WTC11 (cell line): ENCODE measurements at regions not wholly inside any gene's neighbourhood (a gene's known extent, or its start where the extent isn't known, plus 50 kb on each side); places are given as distances from the start of the nearest gene placed in this dataset.

Source experiments
- ATAC-seq: fragments of 200-7000 bp; cut with Tn5 transposase; 2 replicates; pipeline ENCODE4 v1.10.0; 2021; ENCODE audit warnings: mild to moderate bottlenecking, moderate library complexity
- CTCF ChIA-PET: fragments of 300-600 bp; sonication (Branson Sonifier 250); formaldehyde crosslinking; loops from one replicate; lab custom pipeline; 2021; ENCODE audit warnings: antibody characterized with exemption; lab: Charles Lee
- POLR2A ChIA-PET: fragments of 350-600 bp; sonication (Branson Sonifier 250); formaldehyde crosslinking; loops from one replicate; lab custom pipeline; 2021; ENCODE audit warnings: antibody characterized with exemption; lab: Charles Lee
- DNase-seq: peaks from one replicate; pipeline ENCODE4 v3.0.0; 2021; ENCODE audit warnings: low spot score
- H3K27ac Mint-ChIP-seq: 2 replicates; pipeline ENCODE4 v1.8.0; 2021; ENCODE audit warnings: mixed read lengths
- H3K27me3 Mint-ChIP-seq: 2 replicates; pipeline ENCODE4 v1.8.0; 2021; ENCODE audit warnings: low read depth, mild to moderate bottlenecking, moderate library complexity, mixed read lengths
- H3K36me3 Mint-ChIP-seq: 2 replicates; pipeline ENCODE4 v1.8.0; 2021; ENCODE audit warnings: mixed read lengths
- H3K4me1 Mint-ChIP-seq: 2 replicates; pipeline ENCODE4 v1.8.0; 2022; ENCODE audit warnings: mixed read lengths
- H3K4me3 Mint-ChIP-seq: 2 replicates; pipeline ENCODE4 v1.8.0; 2021; ENCODE audit warnings: mild to moderate bottlenecking, moderate library complexity, mixed read lengths
- H3K9me3 Mint-ChIP-seq: 2 replicates; pipeline ENCODE4 v1.8.0; 2021; ENCODE audit warnings: mixed read lengths
- CDX4 ChIP-seq: fragments of 250-450 bp; sonication (Bioruptor Pico); IDR thresholded peaks from 2 replicates; pipeline ENCODE4 v1.9.0; 2021; ENCODE audit warnings: moderate library complexity, mild to moderate bottlenecking, inconsistent platforms, borderline replicate concordance
- CREB1 ChIP-seq: sonication (generic); formaldehyde crosslinking; IDR thresholded peaks from 2 replicates; pipeline ENCODE4 v1.8.0; 2023; ENCODE audit warnings: mild to moderate bottlenecking, missing genetic modification reagents
- CTCF ChIP-seq: fragments of 200-600 bp; IDR thresholded peaks from 2 replicates; pipeline ENCODE4 v1.8.0; 2022; ENCODE audit warnings: antibody characterized with exemption
- ELF4 ChIP-seq: sonication (generic); formaldehyde crosslinking; IDR thresholded peaks from 2 replicates; pipeline ENCODE4 v1.8.1; 2022; ENCODE audit warnings: low read depth, mild to moderate bottlenecking, moderate library complexity, missing genetic modification reagents
- FOXJ3 ChIP-seq: sonication (generic); formaldehyde crosslinking; IDR thresholded peaks from 2 replicates; pipeline ENCODE4 v1.9.0; 2021; ENCODE audit warnings: missing genetic modification reagents, mild to moderate bottlenecking, borderline replicate concordance
- FOXP4 ChIP-seq: sonication (generic); formaldehyde crosslinking; IDR thresholded peaks from 2 replicates; pipeline ENCODE4 v1.8.0; 2022; ENCODE audit warnings: mild to moderate bottlenecking, missing genetic modification reagents
- HMGXB4 ChIP-seq: sonication (generic); formaldehyde crosslinking; IDR thresholded peaks from 2 replicates; pipeline ENCODE4 v1.8.1; 2023; ENCODE audit warnings: mild to moderate bottlenecking, moderate library complexity, missing genetic modification reagents
- JUN ChIP-seq: sonication (generic); formaldehyde crosslinking; IDR thresholded peaks from 2 replicates; pipeline ENCODE4 v1.8.0; 2023; ENCODE audit warnings: mild to moderate bottlenecking, missing genetic modification reagents
- MAX ChIP-seq: sonication (generic); formaldehyde crosslinking; IDR thresholded peaks from 2 replicates; pipeline ENCODE4 v1.8.0; 2022; ENCODE audit warnings: mild to moderate bottlenecking, missing genetic modification reagents
- MLX ChIP-seq: sonication (generic); formaldehyde crosslinking; IDR thresholded peaks from 2 replicates; pipeline ENCODE4 v1.8.1; 2023; ENCODE audit warnings: mild to moderate bottlenecking, missing genetic modification reagents, moderate library complexity
- NFYB ChIP-seq: sonication (generic); formaldehyde crosslinking; conservative IDR thresholded peaks from 2 replicates; pipeline ENCODE4 v1.8.0; 2022; ENCODE audit warnings: low read depth, missing genetic modification reagents
- NR1H2 ChIP-seq: sonication (generic); formaldehyde crosslinking; IDR thresholded peaks from 2 replicates; pipeline ENCODE4 v1.9.0; 2021; ENCODE audit warnings: mild to moderate bottlenecking, moderate library complexity, missing genetic modification reagents
- RELA ChIP-seq: sonication (generic); formaldehyde crosslinking; IDR thresholded peaks from 2 replicates; pipeline ENCODE4 v1.8.1; 2022; ENCODE audit warnings: missing genetic modification reagents, mild to moderate bottlenecking, borderline replicate concordance
- SOX15 ChIP-seq: fragments of 250-450 bp; sonication (Bioruptor Pico); IDR thresholded peaks from 2 replicates; pipeline ENCODE4 v1.9.0; 2021; ENCODE audit warnings: mild to moderate bottlenecking
- SP1 ChIP-seq: sonication (generic); formaldehyde crosslinking; conservative IDR thresholded peaks from 2 replicates; pipeline ENCODE4 v1.8.1; 2022; ENCODE audit warnings: missing genetic modification reagents
- USF1 ChIP-seq: sonication (generic); formaldehyde crosslinking; IDR thresholded peaks from 2 replicates; pipeline ENCODE4 v1.8.0; 2022; ENCODE audit warnings: mild to moderate bottlenecking, missing genetic modification reagents
- ZMAT4 ChIP-seq: fragments of 250-450 bp; sonication (Bioruptor Pico); IDR thresholded peaks from 2 replicates; pipeline ENCODE4 v1.9.0; 2021; ENCODE audit warnings: mild to moderate bottlenecking
- ZNF219 ChIP-seq: sonication (generic); formaldehyde crosslinking; IDR thresholded peaks from 2 replicates; pipeline ENCODE4 v1.8.0; 2023; ENCODE audit warnings: missing genetic modification reagents, mild to moderate bottlenecking, borderline replicate concordance

- peaks cover 16% of the 10 kb centered on the region for H3K9me3 Mint-ChIP-seq
- peaks cover 8% of the 10 kb centered on the region for H3K27me3 Mint-ChIP-seq
- DNase-seq: peak; percentile 12
- peak; percentile 92 for ATAC-seq
- ChIA-PET POLR2A (no interaction called here), CTCF (interaction anchor here (0.6 to 1.4 kb wide), 14 partner anchors 9 to 356 kb away, joined by 3 to 16 read pairs (median 4); no protein-coding TSS in a partner anchor)
- TF ChIP-seq SP1 (CRISPR knock-in tag): no peak
- peak; percentile 34; the same call in 1 of the 2 replicates for TF ChIP-seq CTCF
- no peak for TF ChIP-seq CREB1 (CRISPR knock-in tag)
- H3K36me3 Mint-ChIP-seq: no peaks in the 10 kb centered on the region; the same call in 1 of the 2 replicates
- no peak overlapping the region for H3K27ac Mint-ChIP-seq
- peaks cover 4% of the 10 kb centered on the region; the same call in 1 of the 2 replicates for H3K4me1 Mint-ChIP-seq
- H3K4me3 Mint-ChIP-seq: no peak overlapping the region
Observed at GRCh38 chr11:32288276-32288675, 147.1 kb downstream of the WT1 start.

- DNase-seq (no peak), ATAC-seq (no peak)
- peaks cover 2% of the 10 kb centered on the region; the same call in 1 of the 2 replicates for H3K27me3 Mint-ChIP-seq
- ChIA-PET POLR2A (no interaction called here), CTCF (interaction anchor here (0.6 kb wide), 1 partner anchor 23 kb away, joined by 3 read pairs; no protein-coding TSS in a partner anchor)
- TF ChIP-seq NFYB (CRISPR knock-in tag) (no peak), RELA (CRISPR knock-in tag) (no peak), HMGXB4 (CRISPR knock-in tag) (no peak), ZNF219 (CRISPR knock-in tag) (no peak), ZMAT4 (CRISPR knock-in tag) (no peak), SOX15 (CRISPR knock-in tag) (no peak), MLX (CRISPR knock-in tag) (no peak), ELF4 (CRISPR knock-in tag) (no peak), NR1H2 (CRISPR knock-in tag) (no peak), USF1 (CRISPR knock-in tag) (no peak), JUN (CRISPR knock-in tag) (no peak), MAX (CRISPR knock-in tag) (no peak), FOXJ3 (CRISPR knock-in tag) (no peak), CDX4 (no peak), FOXP4 (CRISPR knock-in tag) (no peak)
- H3K27ac Mint-ChIP-seq: no peak overlapping the region
- peaks cover 19% of the 10 kb centered on the region for H3K9me3 Mint-ChIP-seq
- H3K36me3 Mint-ChIP-seq: no peaks in the 10 kb centered on the region; the same call in 1 of the 2 replicates
- H3K4me1 Mint-ChIP-seq: peaks cover 4% of the 10 kb centered on the region; the same call in 1 of the 2 replicates
- H3K4me3 Mint-ChIP-seq: no peak overlapping the region
Observed at GRCh38 chr11:32289701-32290100, 145.6 kb downstream of the WT1 start.
